GM23338 (cell line): ENCODE measurements at regions not wholly inside any gene's neighbourhood (a gene's known extent, or its start where the extent isn't known, plus 50 kb on each side); places are given as distances from the start of the nearest gene placed in this dataset.

Experiments
- ATAC-seq: fragments of 200-7000 bp; cut with Tn5 transposase; 3 replicates; pipeline ENCODE4 v1.9.1; 2020
- DNase-seq: peaks from one replicate; pipeline ENCODE4 v3.0.0-alpha.2; 2015; ENCODE audit warnings: low spot score
- H2AFZ ChIP-seq: fragments of 200-600 bp; sonication (generic); 2 replicates; pipeline ENCODE4 v1.8.0; 2016; ENCODE audit warnings: antibody characterized with exemption, mild to moderate bottlenecking, moderate library complexity
- H3F3A ChIP-seq: fragments of 200-600 bp; sonication (generic); replicated peaks from 2 replicates; pipeline ENCODE4 v1.8.0; 2017; ENCODE audit warnings: antibody characterized with exemption, mixed run types, low read depth
- H3K27ac ChIP-seq: fragments of 200-600 bp; sonication (generic); 2 replicates; pipeline ENCODE4 v1.6.1; 2016; ENCODE audit warnings: low read depth
- H3K27me3 ChIP-seq: fragments of 200-600 bp; sonication (generic); 2 replicates; pipeline ENCODE4 v1.8.0; 2016; ENCODE audit warnings: mild to moderate bottlenecking, mixed run types, moderate library complexity; ENCODE audit not compliant: insufficient read depth
- H3K36me3 ChIP-seq: fragments of 200-600 bp; sonication (generic); 2 replicates; pipeline ENCODE4 v1.8.0; 2016; ENCODE audit warnings: mild to moderate bottlenecking; ENCODE audit not compliant: insufficient read depth
- H3K4me1 ChIP-seq: fragments of 200-600 bp; sonication (generic); 2 replicates; pipeline ENCODE4 v1.8.0; 2016; ENCODE audit warnings: mild to moderate bottlenecking, moderate library complexity; ENCODE audit not compliant: insufficient read depth
- H3K4me2 ChIP-seq: fragments of 200-600 bp; sonication (generic); 2 replicates; pipeline ENCODE4 v1.7.1; 2017; ENCODE audit warnings: mixed run types
- H3K4me3 ChIP-seq: fragments of 200-600 bp; sonication (generic); 2 replicates; pipeline ENCODE4 v1.6.1; 2016; ENCODE audit warnings: mixed run types
- H3K79me2 ChIP-seq: fragments of 200-600 bp; sonication (generic); replicated peaks from 2 replicates; pipeline ENCODE4 v1.8.0; 2017; ENCODE audit warnings: mild to moderate bottlenecking; ENCODE audit not compliant: insufficient read depth
- H3K9me2 ChIP-seq: fragments of 200-600 bp; sonication (generic); 2 replicates; pipeline ENCODE4 v1.8.0; 2017; ENCODE audit not compliant: insufficient read depth
- H4K20me1 ChIP-seq: fragments of 200-600 bp; sonication (generic); replicated peaks from 2 replicates; pipeline ENCODE4 v1.8.0; 2017; ENCODE audit warnings: mild to moderate bottlenecking; ENCODE audit not compliant: insufficient read depth
- H3K27ac Mint-ChIP-seq: 2 replicates; pipeline ENCODE4 v1.8.0; 2020; ENCODE audit warnings: inconsistent platforms, mild to moderate bottlenecking, moderate library complexity, mixed read lengths
- H3K27me3 Mint-ChIP-seq: 3 replicates; pipeline ENCODE4 v1.8.0; 2022; ENCODE audit warnings: low read depth, mild to moderate bottlenecking, moderate library complexity, mixed read lengths, inconsistent platforms; ENCODE audit not compliant: insufficient read depth, poor library complexity
- H3K36me3 Mint-ChIP-seq: 3 replicates; pipeline ENCODE4 v1.8.0; 2021; ENCODE audit warnings: low read depth, mild to moderate bottlenecking, inconsistent platforms, moderate library complexity, mixed read lengths
- H3K4me1 Mint-ChIP-seq: 3 replicates; pipeline ENCODE4 v1.8.0; 2020; ENCODE audit warnings: mild to moderate bottlenecking, inconsistent platforms, mixed read lengths
- H3K4me3 Mint-ChIP-seq: 3 replicates; pipeline ENCODE4 v1.8.0; 2021; ENCODE audit warnings: moderate library complexity, mild to moderate bottlenecking, inconsistent platforms, mixed read lengths
- H3K9me3 Mint-ChIP-seq: 3 replicates; pipeline ENCODE4 v1.8.0; 2020; ENCODE audit warnings: moderate library complexity, mild to moderate bottlenecking, inconsistent platforms, mixed read lengths
- EZH2phosphoT487 ChIP-seq: fragments of 200-600 bp; sonication (generic); IDR thresholded peaks from one replicate; pipeline ENCODE4 v1.8.1; 2018; ENCODE audit warnings: antibody characterized with exemption; ENCODE audit not compliant: unreplicated experiment
- NANOG ChIP-seq: IDR thresholded peaks from 2 replicates; pipeline ENCODE4 v1.6.1; 2016; ENCODE audit warnings: antibody characterized with exemption, borderline replicate concordance
- REST ChIP-seq: IDR thresholded peaks from one replicate; pipeline ENCODE4 v1.6.1; 2018; ENCODE audit warnings: antibody characterized with exemption; ENCODE audit not compliant: unreplicated experiment
- STAT1 ChIP-seq: IDR thresholded peaks from one replicate; pipeline ENCODE4 v1.6.1; 2016; ENCODE audit warnings: antibody characterized with exemption; ENCODE audit not compliant: unreplicated experiment
- TF ChIP-seq, protein P1 (sequence below): fragments of 250-450 bp; sonication (Bioruptor Pico); IDR thresholded peaks from 2 replicates; pipeline ENCODE4 v1.5.0; 2020; ENCODE audit warnings: mild to moderate bottlenecking, moderate library complexity

DNA sequence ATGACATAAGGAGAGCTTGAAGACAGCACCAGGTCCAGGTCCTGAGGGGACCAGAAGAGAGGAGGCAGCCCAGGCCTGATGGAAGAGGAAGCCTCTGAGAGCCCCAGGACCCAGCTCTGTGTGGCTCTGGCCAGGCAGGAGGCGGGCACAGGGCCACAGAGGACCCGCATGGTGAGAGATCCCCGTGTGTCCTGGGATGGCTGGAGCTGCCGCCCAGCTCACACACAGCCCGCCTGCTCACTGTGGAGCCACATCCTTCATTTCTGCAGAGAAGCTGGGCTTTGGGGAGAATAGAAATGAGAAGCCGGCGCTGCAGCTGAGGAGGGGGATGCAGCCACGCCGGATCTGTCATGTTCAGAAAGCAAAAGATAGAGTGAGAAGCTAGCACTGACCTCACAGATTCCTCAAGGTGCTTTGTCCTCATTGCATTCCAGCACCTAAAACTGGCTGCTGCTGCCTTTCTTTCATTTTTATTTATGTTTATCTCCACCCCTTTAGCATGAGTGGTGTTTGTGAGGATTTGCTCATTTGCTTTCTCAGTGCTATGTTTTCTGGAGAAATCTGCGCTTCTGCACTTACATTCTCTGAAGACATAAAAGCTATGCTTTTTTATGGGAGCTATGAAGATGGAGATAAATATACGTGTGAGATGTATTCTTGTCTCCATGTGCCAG, 307.6 kb upstream of the MYT1L start:
- no peak overlapping the region for H3K4me3 ChIP-seq
- H3K9me2 ChIP-seq = no peaks in the 10 kb centered on the region
- no peak overlapping the region for H3K27ac Mint-ChIP-seq
- no peaks in the 10 kb centered on the region; the same call in 2 of the 3 replicates for H3K9me3 Mint-ChIP-seq
- TF ChIP-seq NANOG (no peak), EZH2phosphoT487 (no peak), REST (no peak), STAT1 (no peak)
- TF ChIP-seq, protein P1, sequence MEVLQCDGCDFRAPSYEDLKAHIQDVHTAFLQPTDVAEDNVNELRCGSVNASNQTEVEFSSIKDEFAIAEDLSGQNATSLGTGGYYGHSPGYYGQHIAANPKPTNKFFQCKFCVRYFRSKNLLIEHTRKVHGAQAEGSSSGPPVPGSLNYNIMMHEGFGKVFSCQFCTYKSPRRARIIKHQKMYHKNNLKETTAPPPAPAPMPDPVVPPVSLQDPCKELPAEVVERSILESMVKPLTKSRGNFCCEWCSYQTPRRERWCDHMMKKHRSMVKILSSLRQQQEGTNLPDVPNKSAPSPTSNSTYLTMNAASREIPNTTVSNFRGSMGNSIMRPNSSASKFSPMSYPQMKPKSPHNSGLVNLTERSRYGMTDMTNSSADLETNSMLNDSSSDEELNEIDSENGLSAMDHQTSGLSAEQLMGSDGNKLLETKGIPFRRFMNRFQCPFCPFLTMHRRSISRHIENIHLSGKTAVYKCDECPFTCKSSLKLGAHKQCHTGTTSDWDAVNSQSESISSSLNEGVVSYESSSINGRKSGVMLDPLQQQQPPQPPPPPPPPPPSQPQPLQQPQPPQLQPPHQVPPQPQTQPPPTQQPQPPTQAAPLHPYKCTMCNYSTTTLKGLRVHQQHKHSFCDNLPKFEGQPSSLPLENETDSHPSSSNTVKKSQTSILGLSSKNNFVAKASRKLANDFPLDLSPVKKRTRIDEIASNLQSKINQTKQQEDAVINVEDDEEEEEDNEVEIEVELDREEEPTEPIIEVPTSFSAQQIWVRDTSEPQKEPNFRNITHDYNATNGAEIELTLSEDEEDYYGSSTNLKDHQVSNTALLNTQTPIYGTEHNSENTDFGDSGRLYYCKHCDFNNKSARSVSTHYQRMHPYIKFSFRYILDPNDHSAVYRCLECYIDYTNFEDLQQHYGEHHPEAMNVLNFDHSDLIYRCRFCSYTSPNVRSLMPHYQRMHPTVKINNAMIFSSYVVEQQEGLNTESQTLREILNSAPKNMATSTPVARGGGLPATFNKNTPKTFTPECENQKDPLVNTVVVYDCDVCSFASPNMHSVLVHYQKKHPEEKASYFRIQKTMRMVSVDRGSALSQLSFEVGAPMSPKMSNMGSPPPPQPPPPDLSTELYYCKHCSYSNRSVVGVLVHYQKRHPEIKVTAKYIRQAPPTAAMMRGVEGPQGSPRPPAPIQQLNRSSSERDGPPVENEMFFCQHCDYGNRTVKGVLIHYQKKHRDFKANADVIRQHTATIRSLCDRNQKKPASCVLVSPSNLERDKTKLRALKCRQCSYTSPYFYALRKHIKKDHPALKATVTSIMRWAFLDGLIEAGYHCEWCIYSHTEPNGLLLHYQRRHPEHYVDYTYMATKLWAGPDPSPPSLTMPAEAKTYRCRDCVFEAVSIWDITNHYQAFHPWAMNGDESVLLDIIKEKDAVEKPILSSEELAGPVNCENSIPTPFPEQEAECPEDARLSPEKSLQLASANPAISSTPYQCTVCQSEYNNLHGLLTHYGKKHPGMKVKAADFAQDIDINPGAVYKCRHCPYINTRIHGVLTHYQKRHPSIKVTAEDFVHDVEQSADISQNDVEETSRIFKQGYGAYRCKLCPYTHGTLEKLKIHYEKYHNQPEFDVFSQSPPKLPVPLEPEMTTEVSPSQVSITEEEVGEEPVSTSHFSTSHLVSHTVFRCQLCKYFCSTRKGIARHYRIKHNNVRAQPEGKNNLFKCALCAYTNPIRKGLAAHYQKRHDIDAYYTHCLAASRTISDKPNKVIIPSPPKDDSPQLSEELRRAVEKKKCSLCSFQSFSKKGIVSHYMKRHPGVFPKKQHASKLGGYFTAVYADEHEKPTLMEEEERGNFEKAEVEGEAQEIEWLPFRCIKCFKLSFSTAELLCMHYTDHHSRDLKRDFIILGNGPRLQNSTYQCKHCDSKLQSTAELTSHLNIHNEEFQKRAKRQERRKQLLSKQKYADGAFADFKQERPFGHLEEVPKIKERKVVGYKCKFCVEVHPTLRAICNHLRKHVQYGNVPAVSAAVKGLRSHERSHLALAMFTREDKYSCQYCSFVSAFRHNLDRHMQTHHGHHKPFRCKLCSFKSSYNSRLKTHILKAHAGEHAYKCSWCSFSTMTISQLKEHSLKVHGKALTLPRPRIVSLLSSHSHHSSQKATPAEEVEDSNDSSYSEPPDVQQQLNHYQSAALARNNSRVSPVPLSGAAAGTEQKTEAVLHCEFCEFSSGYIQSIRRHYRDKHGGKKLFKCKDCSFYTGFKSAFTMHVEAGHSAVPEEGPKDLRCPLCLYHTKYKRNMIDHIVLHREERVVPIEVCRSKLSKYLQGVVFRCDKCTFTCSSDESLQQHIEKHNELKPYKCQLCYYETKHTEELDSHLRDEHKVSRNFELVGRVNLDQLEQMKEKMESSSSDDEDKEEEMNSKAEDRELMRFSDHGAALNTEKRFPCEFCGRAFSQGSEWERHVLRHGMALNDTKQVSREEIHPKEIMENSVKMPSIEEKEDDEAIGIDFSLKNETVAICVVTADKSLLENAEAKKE = no peak
- H2AFZ ChIP-seq = 0 out of 2 replicates have a peak overlapping the region, but pooled peaks have one; percentile 5
- no peaks in the 10 kb centered on the region for H3K36me3 ChIP-seq
- DNase-seq = no peak
- H3K4me2 ChIP-seq = no peak overlapping the region
- H3F3A ChIP-seq = no peaks in the 10 kb centered on the region
- ATAC-seq = peak; percentile 28; the same call in 1 of the 3 replicates
- H3K27me3 ChIP-seq = no peaks in the 10 kb centered on the region
- H3K79me2 ChIP-seq = no peaks in the 10 kb centered on the region
- no peaks in the 10 kb centered on the region for H3K4me1 ChIP-seq
- H3K36me3 Mint-ChIP-seq = no peaks in the 10 kb centered on the region; the same call in 2 of the 3 replicates
- H3K27ac ChIP-seq = no peak overlapping the region
- H3K4me3 Mint-ChIP-seq = no peak overlapping the region
- H3K4me1 Mint-ChIP-seq = 0 out of 3 replicates have a peak, but pooled peaks cover 3% of the 10 kb centered on the region
- no peaks in the 10 kb centered on the region for H4K20me1 ChIP-seq
- peaks cover 8% of the 10 kb centered on the region for H3K27me3 Mint-ChIP-seq
